Loucy (cell line): ENCODE measurements at regions not wholly inside any gene's neighbourhood (a gene's known extent, or its start where the extent isn't known, plus 50 kb on each side); places are given as distances from the start of the nearest gene placed in this dataset.

ENCODE experiments used
- H2AFZ ChIP-seq: fragments of 200-600 bp; sonication (generic); 2 replicates; pipeline ENCODE4 v1.6.0; 2016; ENCODE audit warnings: antibody characterized with exemption, mild to moderate bottlenecking, low read length, moderate library complexity
- H3F3A ChIP-seq: fragments of 200-600 bp; 2 replicates; pipeline ENCODE4 v1.6.0; 2016; ENCODE audit warnings: antibody characterized with exemption, low read depth, mild to moderate bottlenecking
- H3K27me3 ChIP-seq: fragments of 200-600 bp; sonication (generic); 2 replicates; pipeline ENCODE4 v1.6.1; 2014; ENCODE audit warnings: low read length, mild to moderate bottlenecking; ENCODE audit not compliant: insufficient read depth, poor library complexity, severe bottlenecking
- H3K36me3 ChIP-seq: fragments of 200-600 bp; sonication (generic); 2 replicates; pipeline ENCODE4 v1.6.1; 2016; ENCODE audit warnings: low read length; ENCODE audit not compliant: insufficient read depth
- H3K4me1 ChIP-seq: fragments of 200-600 bp; sonication (generic); 2 replicates; pipeline ENCODE4 v1.5.1; 2014; ENCODE audit warnings: low read length, mild to moderate bottlenecking; ENCODE audit not compliant: insufficient read depth, poor library complexity, severe bottlenecking
- H3K4me2 ChIP-seq: fragments of 200-600 bp; sonication (generic); 2 replicates; pipeline ENCODE4 v1.6.0; 2014; ENCODE audit warnings: antibody characterized with exemption, low read length, low read depth, mild to moderate bottlenecking; ENCODE audit not compliant: poor library complexity, severe bottlenecking
- H3K4me3 ChIP-seq: fragments of 200-600 bp; sonication (generic); 2 replicates; pipeline ENCODE4 v1.5.1; 2014; ENCODE audit warnings: low read length, mild to moderate bottlenecking, mixed read lengths; ENCODE audit not compliant: poor library complexity, severe bottlenecking
- H3K79me2 ChIP-seq: fragments of 200-600 bp; sonication (generic); 2 replicates; pipeline ENCODE4 v1.6.1; 2014; ENCODE audit warnings: low read length; ENCODE audit not compliant: insufficient read depth
- H3K9ac ChIP-seq: fragments of 200-600 bp; sonication (generic); 2 replicates; pipeline ENCODE4 v1.6.0; 2014; ENCODE audit warnings: mild to moderate bottlenecking, low read depth, low read length, moderate library complexity; ENCODE audit not compliant: poor library complexity, severe bottlenecking
- H3K9me2 ChIP-seq: fragments of 200-600 bp; sonication (generic); replicated peaks from 2 replicates; pipeline ENCODE4 v1.6.1; 2016; ENCODE audit warnings: low read depth, low read length, mixed read lengths
- H3K9me3 ChIP-seq: fragments of 200-600 bp; sonication (generic); 2 replicates; pipeline ENCODE4 v1.6.1; 2014; ENCODE audit warnings: mild to moderate bottlenecking, antibody characterized with exemption, low read length, low read depth; ENCODE audit not compliant: insufficient read depth
- H4K20me1 ChIP-seq: fragments of 200-600 bp; sonication (generic); 2 replicates; pipeline ENCODE4 v1.6.0; 2014; ENCODE audit warnings: antibody characterized with exemption, low read length, mild to moderate bottlenecking; ENCODE audit not compliant: insufficient read depth, poor library complexity, severe bottlenecking
- CTCF ChIP-seq: fragments of 200-600 bp; sonication (generic); conservative IDR thresholded peaks from 2 replicates; pipeline ENCODE4 v1.5.1; 2014; ENCODE audit warnings: mild to moderate bottlenecking, antibody characterized with exemption, low read length
- EZH2phosphoT487 ChIP-seq: fragments of 200-600 bp; IDR thresholded peaks from 2 replicates; pipeline ENCODE4 v1.6.1; 2018; ENCODE audit warnings: antibody characterized with exemption, mild to moderate bottlenecking, moderate library complexity, borderline replicate concordance

- H3F3A ChIP-seq, result no peaks in the 10 kb centered on the region
- H3K9me3 ChIP-seq, result no peaks in the 10 kb centered on the region
- H3K36me3 ChIP-seq, result no peaks in the 10 kb centered on the region
- peaks cover 21% of the 10 kb centered on the region for H3K4me1 ChIP-seq
- no peaks in the 10 kb centered on the region for H3K9me2 ChIP-seq
- H2AFZ ChIP-seq, result no peak overlapping the region; the same call in 1 of the 2 replicates
- no peak overlapping the region for H3K4me2 ChIP-seq
- H3K79me2 ChIP-seq, result no peaks in the 10 kb centered on the region
- no peak overlapping the region for H3K4me3 ChIP-seq
- no peak for TF ChIP-seq EZH2phosphoT487
- no peak for TF ChIP-seq CTCF
- no peak overlapping the region for H3K9ac ChIP-seq
- no peaks in the 10 kb centered on the region for H4K20me1 ChIP-seq
- no peaks in the 10 kb centered on the region for H3K27me3 ChIP-seq
Measured at GRCh38 chr1:234907940-234908405, 220.7 kb downstream of the TOMM20 start.

GRCh38 chr1:234907208-234907939 is 221.3 kb downstream of the TOMM20 start:
- Histone ChIP-seq H3K9me3 (no peaks in the 10 kb centered on the region), H3K4me1 (peaks cover 15% of the 10 kb centered on the region), H3K9ac (no peak overlapping the region), H2AFZ (no peak overlapping the region; the same call in 1 of the 2 replicates), H3K27me3 (no peaks in the 10 kb centered on the region), H3F3A (no peaks in the 10 kb centered on the region), H3K4me3 (no peak overlapping the region), H3K9me2 (no peaks in the 10 kb centered on the region), H3K36me3 (no peaks in the 10 kb centered on the region), H3K79me2 (no peaks in the 10 kb centered on the region), H4K20me1 (no peaks in the 10 kb centered on the region), H3K4me2 (no peak overlapping the region)
- TF ChIP-seq CTCF (no peak), EZH2phosphoT487 (no peak)

GRCh38 chr1:234906654-234907053 is 222.0 kb downstream of the TOMM20 start:
- no peak overlapping the region for H2AFZ ChIP-seq
- no peak for TF ChIP-seq CTCF
- no peak for TF ChIP-seq EZH2phosphoT487

More at GRCh38 chr1:234906654-234907053, 222.0 kb downstream of the TOMM20 start:
- H3K79me2 ChIP-seq, result no peaks in the 10 kb centered on the region
- no peak overlapping the region for H3K4me2 ChIP-seq
- H3K9me3 ChIP-seq, result no peaks in the 10 kb centered on the region
- H3K9me2 ChIP-seq, result no peaks in the 10 kb centered on the region
- H4K20me1 ChIP-seq, result no peaks in the 10 kb centered on the region
- H3K36me3 ChIP-seq, result no peaks in the 10 kb centered on the region
- H3K4me3 ChIP-seq, result no peak overlapping the region
- peaks cover 8% of the 10 kb centered on the region for H3K4me1 ChIP-seq
- H3K9ac ChIP-seq, result no peak overlapping the region
- no peaks in the 10 kb centered on the region for H3F3A ChIP-seq
- H3K27me3 ChIP-seq, result no peaks in the 10 kb centered on the region
